ENCODE measurements at regions not wholly inside any gene's neighbourhood (a gene's known extent, or its start where the extent isn't known, plus 50 kb on each side); places are given as distances from the start of the nearest gene placed in this dataset.

- no peak for TF ChIP-seq CTCF (conservative IDR thresholded peaks at IDR 0.05; ENCODE audit: low read depth, low read length)
- no peak for DNase-seq (ENCODE audit: low read depth)
- no peak overlapping the region for H3K4me3 ChIP-seq (ENCODE audit: low read depth, low read length)
Measured at GRCh38 chr15:25613134-25613533, 174.3 kb upstream of the UBE3A start.

GRCh38 chr15:25611603-25612002, 172.8 kb upstream of the UBE3A start:
- no peak for DNase-seq (ENCODE audit: low read depth)
- no peak overlapping the region for H3K4me3 ChIP-seq (ENCODE audit: low read depth, low read length)
- no peak for TF ChIP-seq CTCF (conservative IDR thresholded peaks at IDR 0.05; ENCODE audit: low read depth, low read length)

- H3K4me3 ChIP-seq (ENCODE audit: low read depth, low read length): no peak overlapping the region
- DNase-seq (ENCODE audit: low read depth): no peak
- TF ChIP-seq CTCF (conservative IDR thresholded peaks at IDR 0.05; ENCODE audit: low read depth, low read length): no peak
Measured at GRCh38 chr15:25609371-25609770, 170.5 kb upstream of the UBE3A start.

GRCh38 chr15:25608926-25609325, 170.1 kb upstream of the UBE3A start:
- H3K4me3 ChIP-seq (ENCODE audit: low read depth, low read length): no peak overlapping the region
- DNase-seq (ENCODE audit: low read depth): no peak
- no peak for TF ChIP-seq CTCF (conservative IDR thresholded peaks at IDR 0.05; ENCODE audit: low read depth, low read length)

GRCh38 chr15:25605151-25605550, 166.3 kb upstream of the UBE3A start:
- TF ChIP-seq CTCF (conservative IDR thresholded peaks at IDR 0.05; ENCODE audit: low read depth, low read length): no peak
- no peak overlapping the region for H3K4me3 ChIP-seq (ENCODE audit: low read depth, low read length)
- no peak for DNase-seq (ENCODE audit: low read depth)

GRCh38 chr15:25600751-25601150, 161.9 kb upstream of the UBE3A start:
- DNase-seq (ENCODE audit: low read depth): no peak
- TF ChIP-seq CTCF (conservative IDR thresholded peaks at IDR 0.05; ENCODE audit: low read depth, low read length): no peak

GRCh38 chr15:25597571-25597970, 158.7 kb upstream of the UBE3A start:
- H3K4me3 ChIP-seq (ENCODE audit: low read depth, low read length): no peak overlapping the region
- no peak for TF ChIP-seq CTCF (conservative IDR thresholded peaks at IDR 0.05; ENCODE audit: low read depth, low read length)
- DNase-seq (ENCODE audit: low read depth): no peak

More at GRCh38 chr15:25600751-25601150, 161.9 kb upstream of the UBE3A start:
- no peak overlapping the region for H3K4me3 ChIP-seq (ENCODE audit: low read depth, low read length)

Data from epithelial cell of proximal tubule (primary cell).